ENCODE measurements at regions not wholly inside any gene's neighbourhood (a gene's known extent, or its start where the extent isn't known, plus 50 kb on each side); places are given as distances from the start of the nearest gene placed in this dataset.

DNA sequence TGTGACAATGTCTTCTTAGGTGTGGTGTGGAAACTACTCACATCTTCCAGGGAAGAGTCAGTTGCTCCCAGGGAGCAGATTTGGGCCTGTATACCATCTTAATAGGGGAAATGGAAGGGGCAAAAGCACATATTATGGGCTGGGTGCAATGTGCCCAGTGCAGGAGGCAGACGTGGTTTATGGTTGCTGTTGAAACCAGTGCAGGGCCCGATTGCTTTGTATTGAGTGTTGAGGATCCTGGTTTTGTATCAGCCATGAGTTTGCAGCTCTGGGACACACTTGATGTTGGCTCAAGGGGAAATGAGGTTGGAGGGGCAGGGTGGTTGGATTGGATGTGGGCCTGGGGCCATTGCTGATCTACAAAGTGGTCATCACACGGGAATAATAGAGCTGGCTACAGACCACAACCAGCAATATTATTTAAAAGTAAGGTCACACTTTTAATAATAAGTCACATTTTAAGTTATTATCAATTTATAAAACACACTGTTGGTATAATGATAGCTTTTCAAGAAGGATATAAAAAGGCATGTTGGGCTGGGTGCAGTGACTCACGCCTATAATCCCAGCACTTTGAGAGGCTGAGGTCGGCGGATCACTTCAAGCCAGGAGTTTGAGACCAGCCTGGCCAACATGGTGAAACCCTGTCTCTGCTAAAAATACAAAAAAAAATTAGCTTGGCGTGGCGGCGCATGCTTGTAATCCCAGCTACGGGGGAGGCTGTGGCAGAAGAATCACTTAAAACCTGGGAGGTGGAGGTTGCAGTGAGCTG is 302.4 kb downstream of the SEC14L1 start (continued):
- TF ChIP-seq ESRRA (CRISPR knock-in tag; IDR thresholded peaks at IDR 0.05; ENCODE audit: borderline replicate concordance) (no peak), NFE2L1 (CRISPR knock-in tag; IDR thresholded peaks at IDR 0.05) (no peak)
- TF ChIP-seq, protein P1, sequence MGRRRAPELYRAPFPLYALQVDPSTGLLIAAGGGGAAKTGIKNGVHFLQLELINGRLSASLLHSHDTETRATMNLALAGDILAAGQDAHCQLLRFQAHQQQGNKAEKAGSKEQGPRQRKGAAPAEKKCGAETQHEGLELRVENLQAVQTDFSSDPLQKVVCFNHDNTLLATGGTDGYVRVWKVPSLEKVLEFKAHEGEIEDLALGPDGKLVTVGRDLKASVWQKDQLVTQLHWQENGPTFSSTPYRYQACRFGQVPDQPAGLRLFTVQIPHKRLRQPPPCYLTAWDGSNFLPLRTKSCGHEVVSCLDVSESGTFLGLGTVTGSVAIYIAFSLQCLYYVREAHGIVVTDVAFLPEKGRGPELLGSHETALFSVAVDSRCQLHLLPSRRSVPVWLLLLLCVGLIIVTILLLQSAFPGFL (CRISPR knock-in tag; IDR thresholded peaks at IDR 0.05; ENCODE audit: borderline replicate concordance): no peak
- TF ChIP-seq, protein P2, sequence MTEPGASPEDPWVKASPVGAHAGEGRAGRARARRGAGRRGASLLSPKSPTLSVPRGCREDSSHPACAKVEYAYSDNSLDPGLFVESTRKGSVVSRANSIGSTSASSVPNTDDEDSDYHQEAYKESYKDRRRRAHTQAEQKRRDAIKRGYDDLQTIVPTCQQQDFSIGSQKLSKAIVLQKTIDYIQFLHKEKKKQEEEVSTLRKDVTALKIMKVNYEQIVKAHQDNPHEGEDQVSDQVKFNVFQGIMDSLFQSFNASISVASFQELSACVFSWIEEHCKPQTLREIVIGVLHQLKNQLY (CRISPR knock-in tag; IDR thresholded peaks at IDR 0.05): no peak

DNA sequence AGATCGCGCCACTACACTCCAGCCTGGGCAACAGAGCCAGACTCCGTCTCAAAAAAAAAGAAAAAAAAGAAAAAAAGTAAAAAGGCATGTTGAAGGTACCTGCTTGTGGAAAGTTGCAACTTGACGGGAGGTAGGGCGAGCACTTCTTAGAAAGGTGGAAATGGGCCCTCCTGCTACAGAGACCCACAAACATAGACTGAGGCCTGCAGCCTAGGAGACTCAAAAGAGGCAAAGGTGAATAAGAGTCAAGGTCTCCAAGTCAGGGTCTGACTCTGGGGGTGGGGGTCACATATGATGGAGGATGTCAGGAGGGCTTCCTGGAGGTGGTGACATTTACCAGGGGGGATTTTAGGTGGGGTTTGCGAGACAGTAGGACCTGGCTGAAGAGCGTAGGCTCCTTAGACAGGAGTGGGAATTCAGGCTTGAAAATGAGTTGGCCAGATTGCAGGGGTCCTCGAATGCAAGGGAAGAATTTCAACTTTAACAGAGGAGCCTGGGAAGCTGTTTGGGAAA is 303.0 kb downstream of the SEC14L1 start:
- no peak for ATAC-seq
- Mint-ChIP-seq H3K4me1 (peaks cover 28% of the 10 kb centered on the region), H3K27ac (peak overlapping the region; percentile 23), H3K36me3 (peaks cover 2% of the 10 kb centered on the region; the same call in 1 of the 2 replicates), H3K9me3 (no peaks in the 10 kb centered on the region), H3K4me3 (no peak overlapping the region), H3K27me3 (ENCODE audit: low read depth) (no peaks in the 10 kb centered on the region)
- TF ChIP-seq, protein P3, sequence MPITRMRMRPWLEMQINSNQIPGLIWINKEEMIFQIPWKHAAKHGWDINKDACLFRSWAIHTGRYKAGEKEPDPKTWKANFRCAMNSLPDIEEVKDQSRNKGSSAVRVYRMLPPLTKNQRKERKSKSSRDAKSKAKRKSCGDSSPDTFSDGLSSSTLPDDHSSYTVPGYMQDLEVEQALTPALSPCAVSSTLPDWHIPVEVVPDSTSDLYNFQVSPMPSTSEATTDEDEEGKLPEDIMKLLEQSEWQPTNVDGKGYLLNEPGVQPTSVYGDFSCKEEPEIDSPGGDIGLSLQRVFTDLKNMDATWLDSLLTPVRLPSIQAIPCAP (CRISPR knock-in tag; IDR thresholded peaks at IDR 0.05): no peak
- TF ChIP-seq RORB (CRISPR knock-in tag; IDR thresholded peaks at IDR 0.05) (no peak), ZNF219 (CRISPR knock-in tag; IDR thresholded peaks at IDR 0.05; ENCODE audit: borderline replicate concordance) (no peak), SMAD3 (CRISPR knock-in tag; IDR thresholded peaks at IDR 0.05; ENCODE audit: borderline replicate concordance) (no peak), SP1 (CRISPR knock-in tag; conservative IDR thresholded peaks at IDR 0.05) (no peak), FOXJ3 (CRISPR knock-in tag; IDR thresholded peaks at IDR 0.05; ENCODE audit: borderline replicate concordance) (no peak), PRRX2 (CRISPR knock-in tag; IDR thresholded peaks at IDR 0.05) (no peak), JAZF1 (CRISPR knock-in tag; IDR thresholded peaks at IDR 0.05) (no peak)
- TF ChIP-seq, protein P4, sequence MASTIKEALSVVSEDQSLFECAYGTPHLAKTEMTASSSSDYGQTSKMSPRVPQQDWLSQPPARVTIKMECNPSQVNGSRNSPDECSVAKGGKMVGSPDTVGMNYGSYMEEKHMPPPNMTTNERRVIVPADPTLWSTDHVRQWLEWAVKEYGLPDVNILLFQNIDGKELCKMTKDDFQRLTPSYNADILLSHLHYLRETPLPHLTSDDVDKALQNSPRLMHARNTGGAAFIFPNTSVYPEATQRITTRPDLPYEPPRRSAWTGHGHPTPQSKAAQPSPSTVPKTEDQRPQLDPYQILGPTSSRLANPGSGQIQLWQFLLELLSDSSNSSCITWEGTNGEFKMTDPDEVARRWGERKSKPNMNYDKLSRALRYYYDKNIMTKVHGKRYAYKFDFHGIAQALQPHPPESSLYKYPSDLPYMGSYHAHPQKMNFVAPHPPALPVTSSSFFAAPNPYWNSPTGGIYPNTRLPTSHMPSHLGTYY (CRISPR knock-in tag; IDR thresholded peaks at IDR 0.05): no peak
- TF ChIP-seq, protein P5, sequence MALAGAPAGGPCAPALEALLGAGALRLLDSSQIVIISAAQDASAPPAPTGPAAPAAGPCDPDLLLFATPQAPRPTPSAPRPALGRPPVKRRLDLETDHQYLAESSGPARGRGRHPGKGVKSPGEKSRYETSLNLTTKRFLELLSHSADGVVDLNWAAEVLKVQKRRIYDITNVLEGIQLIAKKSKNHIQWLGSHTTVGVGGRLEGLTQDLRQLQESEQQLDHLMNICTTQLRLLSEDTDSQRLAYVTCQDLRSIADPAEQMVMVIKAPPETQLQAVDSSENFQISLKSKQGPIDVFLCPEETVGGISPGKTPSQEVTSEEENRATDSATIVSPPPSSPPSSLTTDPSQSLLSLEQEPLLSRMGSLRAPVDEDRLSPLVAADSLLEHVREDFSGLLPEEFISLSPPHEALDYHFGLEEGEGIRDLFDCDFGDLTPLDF (CRISPR knock-in tag; IDR thresholded peaks at IDR 0.05): no peak
- TF ChIP-seq, protein P6, sequence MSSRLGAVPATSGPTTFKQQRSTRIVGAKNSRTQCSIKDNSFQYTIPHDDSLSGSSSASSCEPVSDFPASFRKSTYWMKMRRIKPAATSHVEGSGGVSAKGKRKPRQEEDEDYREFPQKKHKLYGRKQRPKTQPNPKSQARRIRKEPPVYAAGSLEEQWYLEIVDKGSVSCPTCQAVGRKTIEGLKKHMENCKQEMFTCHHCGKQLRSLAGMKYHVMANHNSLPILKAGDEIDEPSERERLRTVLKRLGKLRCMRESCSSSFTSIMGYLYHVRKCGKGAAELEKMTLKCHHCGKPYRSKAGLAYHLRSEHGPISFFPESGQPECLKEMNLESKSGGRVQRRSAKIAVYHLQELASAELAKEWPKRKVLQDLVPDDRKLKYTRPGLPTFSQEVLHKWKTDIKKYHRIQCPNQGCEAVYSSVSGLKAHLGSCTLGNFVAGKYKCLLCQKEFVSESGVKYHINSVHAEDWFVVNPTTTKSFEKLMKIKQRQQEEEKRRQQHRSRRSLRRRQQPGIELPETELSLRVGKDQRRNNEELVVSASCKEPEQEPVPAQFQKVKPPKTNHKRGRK (CRISPR knock-in tag; IDR thresholded peaks at IDR 0.05; ENCODE audit: borderline replicate concordance): no peak
- TF ChIP-seq, protein P7, sequence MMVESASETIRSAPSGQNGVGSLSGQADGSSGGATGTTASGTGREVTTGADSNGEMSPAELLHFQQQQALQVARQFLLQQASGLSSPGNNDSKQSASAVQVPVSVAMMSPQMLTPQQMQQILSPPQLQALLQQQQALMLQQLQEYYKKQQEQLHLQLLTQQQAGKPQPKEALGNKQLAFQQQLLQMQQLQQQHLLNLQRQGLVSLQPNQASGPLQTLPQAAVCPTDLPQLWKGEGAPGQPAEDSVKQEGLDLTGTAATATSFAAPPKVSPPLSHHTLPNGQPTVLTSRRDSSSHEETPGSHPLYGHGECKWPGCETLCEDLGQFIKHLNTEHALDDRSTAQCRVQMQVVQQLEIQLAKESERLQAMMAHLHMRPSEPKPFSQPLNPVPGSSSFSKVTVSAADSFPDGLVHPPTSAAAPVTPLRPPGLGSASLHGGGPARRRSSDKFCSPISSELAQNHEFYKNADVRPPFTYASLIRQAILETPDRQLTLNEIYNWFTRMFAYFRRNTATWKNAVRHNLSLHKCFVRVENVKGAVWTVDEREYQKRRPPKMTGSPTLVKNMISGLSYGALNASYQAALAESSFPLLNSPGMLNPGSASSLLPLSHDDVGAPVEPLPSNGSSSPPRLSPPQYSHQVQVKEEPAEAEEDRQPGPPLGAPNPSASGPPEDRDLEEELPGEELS (CRISPR knock-in tag; IDR thresholded peaks at IDR 0.05): no peak
- CTCF ChIA-PET: interaction anchor here (0.7 to 2.1 kb wide), 2 partner anchors 14 kb away, joined by 3 to 15 read pairs; no protein-coding TSS in a partner anchor
- no peak for DNase-seq (ENCODE audit: low spot score)
- POLR2A ChIA-PET: interaction anchor here (0.5 kb wide), 1 partner anchor 12 kb away, joined by 3 read pairs; no protein-coding TSS in a partner anchor

All from WTC11 (cell line).